WTC11 (cell line): ENCODE measurements at regions not wholly inside any gene's neighbourhood (a gene's known extent, or its start where the extent isn't known, plus 50 kb on each side); places are given as distances from the start of the nearest gene placed in this dataset.

Experiments used
- ATAC-seq: fragments of 200-7000 bp; cut with Tn5 transposase; 2 replicates; pipeline ENCODE4 v1.10.0; 2021; ENCODE audit warnings: mild to moderate bottlenecking, moderate library complexity
- CTCF ChIA-PET: fragments of 300-600 bp; sonication (Branson Sonifier 250); formaldehyde crosslinking; loops from one replicate; lab custom pipeline; 2021; ENCODE audit warnings: antibody characterized with exemption; lab: Charles Lee
- POLR2A ChIA-PET: fragments of 350-600 bp; sonication (Branson Sonifier 250); formaldehyde crosslinking; loops from one replicate; lab custom pipeline; 2021; ENCODE audit warnings: antibody characterized with exemption; lab: Charles Lee
- DNase-seq: peaks from one replicate; pipeline ENCODE4 v3.0.0; 2021; ENCODE audit warnings: low spot score
- H3K27ac Mint-ChIP-seq: 2 replicates; pipeline ENCODE4 v1.8.0; 2021; ENCODE audit warnings: mixed read lengths
- H3K27me3 Mint-ChIP-seq: 2 replicates; pipeline ENCODE4 v1.8.0; 2021; ENCODE audit warnings: low read depth, mild to moderate bottlenecking, moderate library complexity, mixed read lengths
- H3K36me3 Mint-ChIP-seq: 2 replicates; pipeline ENCODE4 v1.8.0; 2021; ENCODE audit warnings: mixed read lengths
- H3K4me1 Mint-ChIP-seq: 2 replicates; pipeline ENCODE4 v1.8.0; 2022; ENCODE audit warnings: mixed read lengths
- H3K4me3 Mint-ChIP-seq: 2 replicates; pipeline ENCODE4 v1.8.0; 2021; ENCODE audit warnings: mild to moderate bottlenecking, moderate library complexity, mixed read lengths
- H3K9me3 Mint-ChIP-seq: 2 replicates; pipeline ENCODE4 v1.8.0; 2021; ENCODE audit warnings: mixed read lengths
- IRF2 ChIP-seq: sonication (generic); formaldehyde crosslinking; IDR thresholded peaks from 2 replicates; pipeline ENCODE4 v1.8.0; 2022; ENCODE audit warnings: low read depth, missing genetic modification reagents, borderline replicate concordance
- NR2C2 ChIP-seq: sonication (generic); formaldehyde crosslinking; IDR thresholded peaks from 2 replicates; pipeline ENCODE4 v1.8.0; 2022; ENCODE audit warnings: mild to moderate bottlenecking, missing genetic modification reagents
- PRRX2 ChIP-seq: fragments of 250-450 bp; sonication (Bioruptor Pico); IDR thresholded peaks from 2 replicates; pipeline ENCODE4 v1.8.0; 2021; ENCODE audit warnings: mild to moderate bottlenecking
- SMAD3 ChIP-seq: sonication (generic); formaldehyde crosslinking; IDR thresholded peaks from 2 replicates; pipeline ENCODE4 v1.8.0; 2022; ENCODE audit warnings: missing genetic modification reagents, mild to moderate bottlenecking, borderline replicate concordance
- SOX15 ChIP-seq: fragments of 250-450 bp; sonication (Bioruptor Pico); IDR thresholded peaks from 2 replicates; pipeline ENCODE4 v1.9.0; 2021; ENCODE audit warnings: mild to moderate bottlenecking
- SP1 ChIP-seq: sonication (generic); formaldehyde crosslinking; conservative IDR thresholded peaks from 2 replicates; pipeline ENCODE4 v1.8.1; 2022; ENCODE audit warnings: missing genetic modification reagents
- ZNF671 ChIP-seq: fragments of 250-450 bp; sonication (Bioruptor Pico); IDR thresholded peaks from 2 replicates; pipeline ENCODE4 v1.8.0; 2021; ENCODE audit warnings: mild to moderate bottlenecking
- TF ChIP-seq, protein P1 (sequence below): sonication (generic); formaldehyde crosslinking; IDR thresholded peaks from 2 replicates; pipeline ENCODE4 v1.8.1; 2023; ENCODE audit warnings: mild to moderate bottlenecking, missing genetic modification reagents, borderline replicate concordance
- TF ChIP-seq, protein P2 (sequence below): sonication (generic); formaldehyde crosslinking; conservative IDR thresholded peaks from 2 replicates; pipeline ENCODE4 v1.8.1; 2022; ENCODE audit warnings: mild to moderate bottlenecking, missing genetic modification reagents
- TF ChIP-seq, protein P3 (sequence below): sonication (generic); formaldehyde crosslinking; IDR thresholded peaks from 2 replicates; pipeline ENCODE4 v1.8.1; 2022; ENCODE audit warnings: low read depth, missing genetic modification reagents, borderline replicate concordance
- TF ChIP-seq, protein P4 (sequence below): sonication (generic); formaldehyde crosslinking; IDR thresholded peaks from 2 replicates; pipeline ENCODE4 v1.8.0; 2023; ENCODE audit warnings: missing genetic modification reagents, mild to moderate bottlenecking, borderline replicate concordance
- TF ChIP-seq, protein P5 (sequence below): sonication (generic); formaldehyde crosslinking; IDR thresholded peaks from 2 replicates; pipeline ENCODE4 v1.8.0; 2022; ENCODE audit warnings: missing genetic modification reagents
- TF ChIP-seq, protein P6 (sequence below): sonication (generic); formaldehyde crosslinking; IDR thresholded peaks from 2 replicates; pipeline ENCODE4 v1.8.1; 2023; ENCODE audit warnings: mild to moderate bottlenecking, missing genetic modification reagents, moderate library complexity
- TF ChIP-seq, protein P7 (sequence below): sonication (generic); formaldehyde crosslinking; IDR thresholded peaks from 2 replicates; pipeline ENCODE4 v1.8.1; 2023; ENCODE audit warnings: mild to moderate bottlenecking, missing genetic modification reagents
- TF ChIP-seq, protein P8 (sequence below): sonication (generic); formaldehyde crosslinking; IDR thresholded peaks from 2 replicates; pipeline ENCODE4 v1.8.0; 2022; ENCODE audit warnings: mild to moderate bottlenecking, missing genetic modification reagents

DNA sequence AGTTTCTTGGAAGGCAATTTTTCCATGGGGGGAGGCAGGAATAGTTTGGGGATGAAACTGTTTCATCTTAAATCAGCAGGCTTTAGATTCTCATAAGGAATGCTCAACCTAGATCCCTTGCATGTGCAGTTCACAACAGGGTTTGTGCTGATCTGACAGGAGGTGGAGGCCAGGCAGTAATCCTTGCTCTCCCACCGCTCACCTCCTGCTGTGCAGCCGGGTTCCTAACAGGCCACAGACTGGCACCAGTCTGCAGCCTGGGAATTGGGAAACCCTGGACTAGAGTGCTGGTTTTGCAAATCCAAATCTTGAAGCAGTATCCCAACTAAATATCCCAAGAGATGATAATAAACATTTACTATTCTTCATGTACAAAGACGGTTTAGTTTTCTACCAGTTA, 256.3 kb upstream of the TMCO5A start:
- TF ChIP-seq, protein P1, sequence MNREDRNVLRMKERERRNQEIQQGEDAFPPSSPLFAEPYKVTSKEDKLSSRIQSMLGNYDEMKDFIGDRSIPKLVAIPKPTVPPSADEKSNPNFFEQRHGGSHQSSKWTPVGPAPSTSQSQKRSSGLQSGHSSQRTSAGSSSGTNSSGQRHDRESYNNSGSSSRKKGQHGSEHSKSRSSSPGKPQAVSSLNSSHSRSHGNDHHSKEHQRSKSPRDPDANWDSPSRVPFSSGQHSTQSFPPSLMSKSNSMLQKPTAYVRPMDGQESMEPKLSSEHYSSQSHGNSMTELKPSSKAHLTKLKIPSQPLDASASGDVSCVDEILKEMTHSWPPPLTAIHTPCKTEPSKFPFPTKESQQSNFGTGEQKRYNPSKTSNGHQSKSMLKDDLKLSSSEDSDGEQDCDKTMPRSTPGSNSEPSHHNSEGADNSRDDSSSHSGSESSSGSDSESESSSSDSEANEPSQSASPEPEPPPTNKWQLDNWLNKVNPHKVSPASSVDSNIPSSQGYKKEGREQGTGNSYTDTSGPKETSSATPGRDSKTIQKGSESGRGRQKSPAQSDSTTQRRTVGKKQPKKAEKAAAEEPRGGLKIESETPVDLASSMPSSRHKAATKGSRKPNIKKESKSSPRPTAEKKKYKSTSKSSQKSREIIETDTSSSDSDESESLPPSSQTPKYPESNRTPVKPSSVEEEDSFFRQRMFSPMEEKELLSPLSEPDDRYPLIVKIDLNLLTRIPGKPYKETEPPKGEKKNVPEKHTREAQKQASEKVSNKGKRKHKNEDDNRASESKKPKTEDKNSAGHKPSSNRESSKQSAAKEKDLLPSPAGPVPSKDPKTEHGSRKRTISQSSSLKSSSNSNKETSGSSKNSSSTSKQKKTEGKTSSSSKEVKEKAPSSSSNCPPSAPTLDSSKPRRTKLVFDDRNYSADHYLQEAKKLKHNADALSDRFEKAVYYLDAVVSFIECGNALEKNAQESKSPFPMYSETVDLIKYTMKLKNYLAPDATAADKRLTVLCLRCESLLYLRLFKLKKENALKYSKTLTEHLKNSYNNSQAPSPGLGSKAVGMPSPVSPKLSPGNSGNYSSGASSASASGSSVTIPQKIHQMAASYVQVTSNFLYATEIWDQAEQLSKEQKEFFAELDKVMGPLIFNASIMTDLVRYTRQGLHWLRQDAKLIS (CRISPR knock-in tag): no peak
- TF ChIP-seq SOX15 (CRISPR knock-in tag) (no peak), IRF2 (CRISPR knock-in tag) (no peak), SMAD3 (CRISPR knock-in tag) (no peak), SP1 (CRISPR knock-in tag) (no peak), NR2C2 (CRISPR knock-in tag) (no peak), PRRX2 (CRISPR knock-in tag) (no peak), ZNF671 (CRISPR knock-in tag) (no peak)
- TF ChIP-seq, protein P2, sequence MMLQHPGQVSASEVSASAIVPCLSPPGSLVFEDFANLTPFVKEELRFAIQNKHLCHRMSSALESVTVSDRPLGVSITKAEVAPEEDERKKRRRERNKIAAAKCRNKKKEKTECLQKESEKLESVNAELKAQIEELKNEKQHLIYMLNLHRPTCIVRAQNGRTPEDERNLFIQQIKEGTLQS (CRISPR knock-in tag): no peak
- TF ChIP-seq, protein P3, sequence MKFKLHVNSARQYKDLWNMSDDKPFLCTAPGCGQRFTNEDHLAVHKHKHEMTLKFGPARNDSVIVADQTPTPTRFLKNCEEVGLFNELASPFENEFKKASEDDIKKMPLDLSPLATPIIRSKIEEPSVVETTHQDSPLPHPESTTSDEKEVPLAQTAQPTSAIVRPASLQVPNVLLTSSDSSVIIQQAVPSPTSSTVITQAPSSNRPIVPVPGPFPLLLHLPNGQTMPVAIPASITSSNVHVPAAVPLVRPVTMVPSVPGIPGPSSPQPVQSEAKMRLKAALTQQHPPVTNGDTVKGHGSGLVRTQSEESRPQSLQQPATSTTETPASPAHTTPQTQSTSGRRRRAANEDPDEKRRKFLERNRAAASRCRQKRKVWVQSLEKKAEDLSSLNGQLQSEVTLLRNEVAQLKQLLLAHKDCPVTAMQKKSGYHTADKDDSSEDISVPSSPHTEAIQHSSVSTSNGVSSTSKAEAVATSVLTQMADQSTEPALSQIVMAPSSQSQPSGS (CRISPR knock-in tag): no peak
- TF ChIP-seq, protein P4, sequence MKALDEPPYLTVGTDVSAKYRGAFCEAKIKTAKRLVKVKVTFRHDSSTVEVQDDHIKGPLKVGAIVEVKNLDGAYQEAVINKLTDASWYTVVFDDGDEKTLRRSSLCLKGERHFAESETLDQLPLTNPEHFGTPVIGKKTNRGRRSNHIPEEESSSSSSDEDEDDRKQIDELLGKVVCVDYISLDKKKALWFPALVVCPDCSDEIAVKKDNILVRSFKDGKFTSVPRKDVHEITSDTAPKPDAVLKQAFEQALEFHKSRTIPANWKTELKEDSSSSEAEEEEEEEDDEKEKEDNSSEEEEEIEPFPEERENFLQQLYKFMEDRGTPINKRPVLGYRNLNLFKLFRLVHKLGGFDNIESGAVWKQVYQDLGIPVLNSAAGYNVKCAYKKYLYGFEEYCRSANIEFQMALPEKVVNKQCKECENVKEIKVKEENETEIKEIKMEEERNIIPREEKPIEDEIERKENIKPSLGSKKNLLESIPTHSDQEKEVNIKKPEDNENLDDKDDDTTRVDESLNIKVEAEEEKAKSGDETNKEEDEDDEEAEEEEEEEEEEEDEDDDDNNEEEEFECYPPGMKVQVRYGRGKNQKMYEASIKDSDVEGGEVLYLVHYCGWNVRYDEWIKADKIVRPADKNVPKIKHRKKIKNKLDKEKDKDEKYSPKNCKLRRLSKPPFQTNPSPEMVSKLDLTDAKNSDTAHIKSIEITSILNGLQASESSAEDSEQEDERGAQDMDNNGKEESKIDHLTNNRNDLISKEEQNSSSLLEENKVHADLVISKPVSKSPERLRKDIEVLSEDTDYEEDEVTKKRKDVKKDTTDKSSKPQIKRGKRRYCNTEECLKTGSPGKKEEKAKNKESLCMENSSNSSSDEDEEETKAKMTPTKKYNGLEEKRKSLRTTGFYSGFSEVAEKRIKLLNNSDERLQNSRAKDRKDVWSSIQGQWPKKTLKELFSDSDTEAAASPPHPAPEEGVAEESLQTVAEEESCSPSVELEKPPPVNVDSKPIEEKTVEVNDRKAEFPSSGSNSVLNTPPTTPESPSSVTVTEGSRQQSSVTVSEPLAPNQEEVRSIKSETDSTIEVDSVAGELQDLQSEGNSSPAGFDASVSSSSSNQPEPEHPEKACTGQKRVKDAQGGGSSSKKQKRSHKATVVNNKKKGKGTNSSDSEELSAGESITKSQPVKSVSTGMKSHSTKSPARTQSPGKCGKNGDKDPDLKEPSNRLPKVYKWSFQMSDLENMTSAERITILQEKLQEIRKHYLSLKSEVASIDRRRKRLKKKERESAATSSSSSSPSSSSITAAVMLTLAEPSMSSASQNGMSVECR (CRISPR knock-in tag): no peak
- TF ChIP-seq, protein P5, sequence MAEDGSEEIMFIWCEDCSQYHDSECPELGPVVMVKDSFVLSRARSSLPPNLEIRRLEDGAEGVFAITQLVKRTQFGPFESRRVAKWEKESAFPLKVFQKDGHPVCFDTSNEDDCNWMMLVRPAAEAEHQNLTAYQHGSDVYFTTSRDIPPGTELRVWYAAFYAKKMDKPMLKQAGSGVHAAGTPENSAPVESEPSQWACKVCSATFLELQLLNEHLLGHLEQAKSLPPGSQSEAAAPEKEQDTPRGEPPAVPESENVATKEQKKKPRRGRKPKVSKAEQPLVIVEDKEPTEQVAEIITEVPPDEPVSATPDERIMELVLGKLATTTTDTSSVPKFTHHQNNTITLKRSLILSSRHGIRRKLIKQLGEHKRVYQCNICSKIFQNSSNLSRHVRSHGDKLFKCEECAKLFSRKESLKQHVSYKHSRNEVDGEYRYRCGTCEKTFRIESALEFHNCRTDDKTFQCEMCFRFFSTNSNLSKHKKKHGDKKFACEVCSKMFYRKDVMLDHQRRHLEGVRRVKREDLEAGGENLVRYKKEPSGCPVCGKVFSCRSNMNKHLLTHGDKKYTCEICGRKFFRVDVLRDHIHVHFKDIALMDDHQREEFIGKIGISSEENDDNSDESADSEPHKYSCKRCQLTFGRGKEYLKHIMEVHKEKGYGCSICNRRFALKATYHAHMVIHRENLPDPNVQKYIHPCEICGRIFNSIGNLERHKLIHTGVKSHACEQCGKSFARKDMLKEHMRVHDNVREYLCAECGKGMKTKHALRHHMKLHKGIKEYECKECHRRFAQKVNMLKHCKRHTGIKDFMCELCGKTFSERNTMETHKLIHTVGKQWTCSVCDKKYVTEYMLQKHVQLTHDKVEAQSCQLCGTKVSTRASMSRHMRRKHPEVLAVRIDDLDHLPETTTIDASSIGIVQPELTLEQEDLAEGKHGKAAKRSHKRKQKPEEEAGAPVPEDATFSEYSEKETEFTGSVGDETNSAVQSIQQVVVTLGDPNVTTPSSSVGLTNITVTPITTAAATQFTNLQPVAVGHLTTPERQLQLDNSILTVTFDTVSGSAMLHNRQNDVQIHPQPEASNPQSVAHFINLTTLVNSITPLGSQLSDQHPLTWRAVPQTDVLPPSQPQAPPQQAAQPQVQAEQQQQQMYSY: no peak
- TF ChIP-seq, protein P6, sequence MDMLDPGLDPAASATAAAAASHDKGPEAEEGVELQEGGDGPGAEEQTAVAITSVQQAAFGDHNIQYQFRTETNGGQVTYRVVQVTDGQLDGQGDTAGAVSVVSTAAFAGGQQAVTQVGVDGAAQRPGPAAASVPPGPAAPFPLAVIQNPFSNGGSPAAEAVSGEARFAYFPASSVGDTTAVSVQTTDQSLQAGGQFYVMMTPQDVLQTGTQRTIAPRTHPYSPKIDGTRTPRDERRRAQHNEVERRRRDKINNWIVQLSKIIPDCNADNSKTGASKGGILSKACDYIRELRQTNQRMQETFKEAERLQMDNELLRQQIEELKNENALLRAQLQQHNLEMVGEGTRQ: no peak
- TF ChIP-seq, protein P7, sequence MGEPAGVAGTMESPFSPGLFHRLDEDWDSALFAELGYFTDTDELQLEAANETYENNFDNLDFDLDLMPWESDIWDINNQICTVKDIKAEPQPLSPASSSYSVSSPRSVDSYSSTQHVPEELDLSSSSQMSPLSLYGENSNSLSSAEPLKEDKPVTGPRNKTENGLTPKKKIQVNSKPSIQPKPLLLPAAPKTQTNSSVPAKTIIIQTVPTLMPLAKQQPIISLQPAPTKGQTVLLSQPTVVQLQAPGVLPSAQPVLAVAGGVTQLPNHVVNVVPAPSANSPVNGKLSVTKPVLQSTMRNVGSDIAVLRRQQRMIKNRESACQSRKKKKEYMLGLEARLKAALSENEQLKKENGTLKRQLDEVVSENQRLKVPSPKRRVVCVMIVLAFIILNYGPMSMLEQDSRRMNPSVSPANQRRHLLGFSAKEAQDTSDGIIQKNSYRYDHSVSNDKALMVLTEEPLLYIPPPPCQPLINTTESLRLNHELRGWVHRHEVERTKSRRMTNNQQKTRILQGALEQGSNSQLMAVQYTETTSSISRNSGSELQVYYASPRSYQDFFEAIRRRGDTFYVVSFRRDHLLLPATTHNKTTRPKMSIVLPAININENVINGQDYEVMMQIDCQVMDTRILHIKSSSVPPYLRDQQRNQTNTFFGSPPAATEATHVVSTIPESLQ: no peak
- TF ChIP-seq, protein P8, sequence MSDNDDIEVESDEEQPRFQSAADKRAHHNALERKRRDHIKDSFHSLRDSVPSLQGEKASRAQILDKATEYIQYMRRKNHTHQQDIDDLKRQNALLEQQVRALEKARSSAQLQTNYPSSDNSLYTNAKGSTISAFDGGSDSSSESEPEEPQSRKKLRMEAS (CRISPR knock-in tag): no peak
- TF ChIP-seq, all 79 proteins: peak for 0

More for the DNA sequence above, 256.3 kb upstream of the TMCO5A start:
- Mint-ChIP-seq H3K36me3 (no peaks in the 10 kb centered on the region), H3K4me3 (no peak overlapping the region), H3K4me1 (0 out of 2 replicates have a peak, but pooled peaks cover 2% of the 10 kb centered on the region), H3K27me3 (no peaks in the 10 kb centered on the region), H3K9me3 (no peaks in the 10 kb centered on the region), H3K27ac (no peak overlapping the region)
- POLR2A ChIA-PET: no interaction called here
- DNase-seq (peak; percentile 44), ATAC-seq (peak; percentile 39; the same call in 1 of the 2 replicates)
- CTCF ChIA-PET: no interaction called here
